Neutrophil (primary cell): ENCODE measurements at regions not wholly inside any gene's neighbourhood (a gene's known extent, or its start where the extent isn't known, plus 50 kb on each side); places are given as distances from the start of the nearest gene placed in this dataset.

Experiments
- H3K27ac ChIP-seq: fragments of 200-600 bp; sonication (generic); 2 replicates; pipeline ENCODE4 v1.5.1; 2016; ENCODE audit warnings: mild to moderate bottlenecking, moderate library complexity
- H3K27me3 ChIP-seq: fragments of 200-600 bp; sonication (generic); 2 replicates; pipeline ENCODE4 v1.6.0; 2016; ENCODE audit warnings: mild to moderate bottlenecking
- H3K36me3 ChIP-seq: fragments of 200-600 bp; sonication (generic); 2 replicates; pipeline ENCODE4 v1.5.1; 2017
- H3K4me1 ChIP-seq, 2 experiments: fragments of 200-600 bp in 1 of 2; sonication (generic) in 1 of 2; 1 replicate in 1 of 2; 2 replicates in 1 of 2; pipeline versions ENCODE4 v1.5.1 to v1.6.1; 2013 to 2016; ENCODE audit warnings: low read depth in 1 of 2, low read length in 1 of 2, mild to moderate bottlenecking in 1 of 2, moderate library complexity in 1 of 2; ENCODE audit not compliant: control insufficient read depth in 1 of 2, insufficient read depth in 1 of 2
- H3K4me3 ChIP-seq, 2 experiments: fragments of 200-600 bp in 1 of 2; sonication (generic) in 1 of 2; 1 replicate in 1 of 2; 2 replicates in 1 of 2; pipeline ENCODE4 v1.5.1; 2013 to 2016; ENCODE audit warnings: low read depth in 1 of 2, low read length in 1 of 2, mild to moderate bottlenecking in 1 of 2, moderate library complexity in 1 of 2
- H3K9me3 ChIP-seq: fragments of 200-600 bp; sonication (generic); 2 replicates; pipeline ENCODE4 v1.5.1; 2016
- CTCF ChIP-seq: fragments of 200-600 bp; sonication (generic); IDR thresholded peaks from 2 replicates; pipeline ENCODE4 v1.5.1; 2016; ENCODE audit warnings: antibody characterized with exemption

- no peaks in the 10 kb centered on the region for H3K9me3 ChIP-seq
- no peaks in the 10 kb centered on the region for H3K36me3 ChIP-seq
- H3K4me1 ChIP-seq = no peaks in the 10 kb centered on the region
- no peaks in the 10 kb centered on the region for H3K27me3 ChIP-seq
- H3K4me3 ChIP-seq = no peak overlapping the region
- no peak overlapping the region for H3K27ac ChIP-seq
- TF ChIP-seq CTCF = no peak
Observed at GRCh38 chr14:65331652-65332051, 80.9 kb upstream of the FUT8 start.

- Histone ChIP-seq H3K9me3 (no peaks in the 10 kb centered on the region), H3K4me3 (no peak overlapping the region), H3K27me3 (no peaks in the 10 kb centered on the region), H3K27ac (no peak overlapping the region), H3K4me1 (no peaks in the 10 kb centered on the region), H3K36me3 (no peaks in the 10 kb centered on the region)
- no peak for TF ChIP-seq CTCF
Observed at GRCh38 chr14:65332141-65332871, 80.2 kb upstream of the FUT8 start.

- Histone ChIP-seq H3K27ac (no peak overlapping the region), H3K36me3 (no peaks in the 10 kb centered on the region), H3K4me1 (no peaks in the 10 kb centered on the region), H3K9me3 (no peaks in the 10 kb centered on the region), H3K27me3 (no peaks in the 10 kb centered on the region), H3K4me3 (no peak overlapping the region)
- no peak for TF ChIP-seq CTCF
Observed at GRCh38 chr14:65333943-65334687, 78.4 kb upstream of the FUT8 start.

GRCh38 chr14:65334765-65335410 is 77.6 kb upstream of the FUT8 start:
- no peaks in the 10 kb centered on the region for H3K9me3 ChIP-seq
- no peak overlapping the region for H3K27ac ChIP-seq
- H3K36me3 ChIP-seq = no peaks in the 10 kb centered on the region
- H3K27me3 ChIP-seq = no peaks in the 10 kb centered on the region
- no peak overlapping the region for H3K4me3 ChIP-seq
- H3K4me1 ChIP-seq = no peaks in the 10 kb centered on the region
- no peak for TF ChIP-seq CTCF

- no peak for TF ChIP-seq CTCF
- Histone ChIP-seq H3K4me1 (no peaks in the 10 kb centered on the region), H3K9me3 (no peaks in the 10 kb centered on the region), H3K27me3 (no peaks in the 10 kb centered on the region), H3K36me3 (no peaks in the 10 kb centered on the region), H3K27ac (no peak overlapping the region), H3K4me3 (no peak overlapping the region)
Observed at GRCh38 chr14:65335411-65335947, 77.1 kb upstream of the FUT8 start.
